ENCODE measurements at regions not wholly inside any gene's neighbourhood (a gene's known extent, or its start where the extent isn't known, plus 50 kb on each side); places are given as distances from the start of the nearest gene placed in this dataset.
"Not testable (repeated sequence)": the region's sequence is repeated elsewhere in the genome, so short reads cannot be mapped to it uniquely, and the experiment has no call there.

DNA sequence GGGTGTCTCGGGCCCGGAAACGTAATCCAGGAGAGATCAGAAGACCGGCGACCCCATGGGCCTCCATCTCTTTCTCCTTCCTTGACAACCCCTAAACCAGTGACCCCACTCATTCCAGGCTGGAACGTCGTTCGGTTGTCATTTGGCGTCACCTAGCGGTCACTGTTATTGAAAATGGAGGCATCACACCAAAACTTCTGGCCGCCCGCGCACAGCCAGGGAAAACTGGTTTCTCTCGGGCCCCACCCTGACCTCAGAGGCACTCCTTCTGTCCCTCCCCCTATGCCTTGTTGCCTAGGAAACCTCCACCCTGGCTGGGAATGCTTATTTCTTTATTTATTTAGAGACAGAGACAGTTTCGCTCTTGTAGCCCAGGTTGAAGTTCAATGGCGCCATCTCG is 2327.3 kb upstream of the TPTE start:
- peak; percentile 74 for ATAC-seq
- DNase-seq (ENCODE audit: low spot score); intact Hi-C loops (cut with DNase I): not testable (repeated sequence)

DNA sequence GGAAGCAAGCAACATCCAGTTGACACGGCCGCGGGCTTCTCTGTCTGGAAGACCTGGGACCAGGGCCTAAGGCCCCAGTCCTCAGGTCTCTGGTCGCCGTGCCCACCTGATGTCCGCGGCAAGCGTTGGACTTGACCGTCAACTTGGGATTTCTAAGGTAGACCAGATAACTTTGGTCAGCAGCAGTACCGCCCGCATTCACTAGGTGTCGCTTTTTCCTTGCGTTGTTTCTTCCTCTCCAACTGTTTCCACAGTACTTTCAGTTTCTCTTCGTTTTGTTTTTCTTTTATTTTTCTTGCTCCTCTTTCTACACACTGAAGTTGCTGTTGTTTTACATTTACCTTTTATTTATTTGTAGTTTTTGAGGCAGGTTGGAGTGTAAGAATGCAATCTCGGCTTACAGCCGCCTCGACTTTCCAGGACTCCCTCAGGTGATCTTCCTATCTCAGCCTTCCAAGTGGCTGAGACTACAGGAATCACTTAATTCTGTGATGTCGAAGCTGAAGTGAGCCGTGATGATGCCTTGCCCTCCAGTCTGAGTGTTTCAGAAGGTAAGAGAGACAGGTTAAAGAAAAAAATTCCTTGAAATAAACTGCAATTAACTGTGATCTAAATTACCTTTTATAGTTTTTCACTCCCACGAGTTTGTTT is 2323.9 kb upstream of the TPTE start:
- ATAC-seq = peak; percentile 74
- intact Hi-C loops (cut with DNase I); DNase-seq (ENCODE audit: low spot score): not testable (repeated sequence)

DNA sequence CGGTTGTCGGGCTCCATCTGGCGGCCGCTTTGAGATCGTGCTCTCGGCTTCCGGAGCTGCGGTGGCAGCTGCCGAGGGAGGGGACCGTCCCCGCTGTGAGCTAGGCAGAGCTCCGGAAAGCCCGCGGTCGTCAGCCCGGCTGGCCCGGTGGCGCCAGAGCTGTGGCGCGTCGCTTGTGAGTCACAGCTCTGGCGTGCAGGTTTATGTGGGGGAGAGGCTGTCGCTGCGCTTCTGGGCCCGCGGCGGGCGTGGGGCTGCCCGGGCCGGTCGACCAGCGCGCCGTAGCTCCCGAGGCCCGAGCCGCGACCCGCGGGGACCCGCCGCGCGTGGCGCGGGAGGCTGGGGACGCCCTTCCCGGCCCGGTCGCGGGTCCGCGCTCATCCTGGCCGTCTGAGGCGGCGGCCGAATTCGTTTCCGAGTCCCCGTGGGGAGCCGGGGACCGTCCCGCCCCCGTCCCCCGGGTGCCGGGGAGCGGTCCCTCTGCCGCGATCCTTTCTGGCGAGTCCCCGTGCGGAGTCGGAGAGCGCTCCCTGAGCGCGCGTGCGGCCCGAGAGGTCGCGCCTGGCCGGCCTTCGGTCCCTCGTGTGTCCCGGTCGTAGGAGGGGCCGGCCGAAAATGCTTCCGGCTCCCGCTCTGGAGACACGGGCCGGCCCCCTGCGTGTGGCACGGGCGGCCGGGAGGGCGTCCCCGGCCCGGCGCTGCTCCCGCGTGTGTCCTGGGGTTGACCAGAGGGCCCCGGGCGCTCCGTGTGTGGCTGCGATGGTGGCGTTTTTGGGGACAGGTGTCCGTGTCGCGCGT is 2316.1 kb upstream of the TPTE start:
- ATAC-seq = peak; percentile 98

DNA sequence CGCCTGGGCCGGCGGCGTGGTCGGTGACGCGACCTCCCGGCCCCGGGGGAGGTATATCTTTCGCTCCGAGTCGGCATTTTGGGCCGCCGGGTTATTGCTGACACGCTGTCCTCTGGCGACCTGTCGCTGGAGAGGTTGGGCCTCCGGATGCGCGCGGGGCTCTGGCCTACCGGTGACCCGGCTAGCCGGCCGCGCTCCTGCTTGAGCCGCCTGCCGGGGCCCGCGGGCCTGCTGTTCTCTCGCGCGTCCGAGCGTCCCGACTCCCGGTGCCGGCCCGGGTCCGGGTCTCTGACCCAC is 2315.5 kb upstream of the TPTE start:
- ATAC-seq; intact Hi-C loops (cut with DNase I); DNase-seq (ENCODE audit: low spot score): not testable (repeated sequence)

More for the DNA sequence above, 2316.1 kb upstream of the TPTE start:
- intact Hi-C loops (cut with DNase I); DNase-seq (ENCODE audit: low spot score): not testable (repeated sequence)

DNA sequence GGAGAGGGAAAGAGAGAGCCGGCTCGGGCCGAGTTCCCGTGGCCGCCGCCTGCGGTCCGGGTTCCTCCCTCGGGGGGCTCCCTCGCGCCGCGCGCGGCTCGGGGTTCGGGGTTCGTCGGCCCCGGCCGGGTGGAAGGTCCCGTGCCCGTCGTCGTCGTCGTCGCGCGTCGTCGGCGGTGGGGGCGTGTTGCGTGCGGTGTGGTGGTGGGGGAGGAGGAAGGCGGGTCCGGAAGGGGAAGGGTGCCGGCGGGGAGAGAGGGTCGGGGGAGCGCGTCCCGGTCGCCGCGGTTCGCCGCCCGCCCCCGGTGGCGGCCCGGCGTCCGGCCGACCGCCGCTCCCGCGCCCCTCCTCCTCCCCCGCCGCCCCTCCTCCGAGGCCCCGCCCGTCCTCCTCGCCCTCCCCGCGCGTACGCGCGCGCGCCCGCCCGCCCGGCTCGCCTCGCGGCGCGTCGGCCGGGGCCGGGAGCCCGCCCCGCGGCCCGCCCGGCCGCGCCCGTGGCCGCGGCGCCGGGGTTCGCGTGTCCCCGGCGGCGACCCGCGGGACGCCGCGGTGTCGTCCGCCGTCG is 2308.3 kb upstream of the TPTE start:
- ATAC-seq; intact Hi-C loops (cut with DNase I): not testable (repeated sequence)
- peak; percentile 72 for DNase-seq (ENCODE audit: low spot score)

DNA sequence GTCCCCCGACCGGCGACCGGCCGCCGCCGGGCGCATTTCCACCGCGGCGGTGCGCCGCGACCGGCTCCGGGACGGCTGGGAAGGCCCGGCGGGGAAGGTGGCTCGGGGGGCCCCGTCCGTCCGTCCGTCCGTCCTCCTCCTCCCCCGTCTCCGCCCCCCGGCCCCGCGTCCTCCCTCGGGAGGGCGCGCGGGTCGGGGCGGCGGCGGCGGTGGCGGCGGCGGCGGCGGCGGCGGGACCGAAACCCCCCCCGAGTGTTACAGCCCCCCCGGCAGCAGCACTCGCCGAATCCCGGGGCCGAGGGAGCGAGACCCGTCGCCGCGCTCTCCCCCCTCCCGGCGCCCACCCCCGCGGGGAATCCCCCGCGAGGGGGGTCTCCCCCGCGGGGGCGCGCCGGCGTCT is 2306.8 kb upstream of the TPTE start:
- ATAC-seq; DNase-seq (ENCODE audit: low spot score); intact Hi-C loops (cut with DNase I): not testable (repeated sequence)

DNA sequence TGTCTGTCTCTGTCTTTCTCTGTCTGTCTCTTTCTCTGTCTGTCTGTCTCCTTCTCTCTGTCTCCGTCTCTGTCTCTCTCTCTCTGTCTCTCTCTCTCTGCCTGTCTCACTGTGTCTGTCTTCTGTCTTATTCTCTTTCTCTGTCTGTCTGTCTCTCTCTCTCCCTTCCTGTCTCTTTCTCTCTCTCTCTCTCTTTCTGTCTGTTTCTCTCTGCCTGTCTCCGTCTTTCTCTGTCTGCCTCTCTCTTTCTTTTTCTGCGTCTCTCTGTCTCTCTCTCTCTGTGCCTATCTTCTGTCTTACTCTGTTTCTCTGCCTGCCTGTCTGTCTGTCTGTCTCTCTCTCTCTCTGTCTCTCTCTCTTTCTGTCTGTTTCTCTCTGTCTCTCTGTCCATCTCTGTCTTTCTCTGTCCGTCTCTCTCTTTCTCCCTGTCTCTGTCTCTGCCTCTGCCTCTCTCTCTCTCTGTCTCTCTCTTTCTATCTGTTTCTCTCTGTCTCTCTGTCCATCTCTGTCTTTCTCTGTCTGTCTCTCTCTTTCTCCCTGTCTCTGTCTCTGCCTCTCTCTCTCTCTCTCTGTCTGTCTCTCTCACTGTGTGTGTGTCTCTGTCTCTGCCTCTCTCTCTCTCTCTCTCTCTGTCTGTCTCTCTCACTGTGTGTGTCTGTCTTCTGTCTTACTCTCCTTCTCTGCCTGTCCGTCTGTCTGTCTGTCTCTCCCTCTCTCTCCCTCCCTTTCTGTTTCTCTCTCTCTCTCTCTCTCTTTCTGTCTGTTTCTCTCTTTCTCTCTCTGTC is 2291.8 kb upstream of the TPTE start:
- DNase-seq (ENCODE audit: low spot score); intact Hi-C loops (cut with DNase I): not testable (repeated sequence)
- ATAC-seq = peak; percentile 57

DNA sequence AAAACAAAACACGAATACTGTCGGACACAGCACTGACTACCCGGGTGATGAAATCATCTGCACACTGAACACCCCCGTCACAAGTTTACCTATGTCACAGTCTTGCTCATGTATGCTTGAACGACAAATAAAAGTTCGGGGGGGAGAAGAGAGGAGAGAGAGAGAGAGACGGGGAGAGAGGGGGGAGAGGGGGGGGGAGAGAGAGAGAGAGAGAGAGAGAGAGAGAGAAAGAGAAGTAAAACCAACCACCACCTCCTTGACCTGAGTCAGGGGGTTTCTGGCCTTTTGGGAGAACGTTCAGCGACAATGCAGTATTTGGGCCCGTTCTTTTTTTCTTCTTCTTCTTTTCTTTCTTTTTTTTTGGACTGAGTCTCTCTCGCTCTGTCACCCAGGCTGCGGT is 2290.1 kb upstream of the TPTE start:
- intact Hi-C loops (cut with DNase I); DNase-seq (ENCODE audit: low spot score); ATAC-seq: not testable (repeated sequence)

DNA sequence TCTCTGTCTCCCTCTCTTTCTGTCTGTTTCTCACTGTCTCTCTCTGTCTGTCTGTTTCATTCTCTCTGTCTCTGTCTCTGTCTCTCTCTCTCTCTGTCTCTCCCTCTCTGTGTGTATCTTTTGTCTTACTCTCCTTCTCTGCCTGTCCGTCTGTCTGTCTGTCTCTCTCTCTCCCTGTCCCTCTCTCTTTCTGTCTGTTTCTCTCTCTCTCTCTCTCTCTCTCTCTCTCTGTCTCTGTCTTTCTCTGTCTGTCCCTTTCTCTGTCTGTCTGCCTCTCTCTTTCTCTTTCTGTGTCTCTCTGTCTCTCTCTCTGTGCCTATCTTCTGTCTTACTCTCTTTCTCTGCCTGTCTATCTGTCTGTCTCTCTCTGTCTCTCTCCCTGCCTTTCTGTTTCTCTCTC is 2288.4 kb upstream of the TPTE start:
- DNase-seq (ENCODE audit: low spot score); ATAC-seq; intact Hi-C loops (cut with DNase I): not testable (repeated sequence)

DNA sequence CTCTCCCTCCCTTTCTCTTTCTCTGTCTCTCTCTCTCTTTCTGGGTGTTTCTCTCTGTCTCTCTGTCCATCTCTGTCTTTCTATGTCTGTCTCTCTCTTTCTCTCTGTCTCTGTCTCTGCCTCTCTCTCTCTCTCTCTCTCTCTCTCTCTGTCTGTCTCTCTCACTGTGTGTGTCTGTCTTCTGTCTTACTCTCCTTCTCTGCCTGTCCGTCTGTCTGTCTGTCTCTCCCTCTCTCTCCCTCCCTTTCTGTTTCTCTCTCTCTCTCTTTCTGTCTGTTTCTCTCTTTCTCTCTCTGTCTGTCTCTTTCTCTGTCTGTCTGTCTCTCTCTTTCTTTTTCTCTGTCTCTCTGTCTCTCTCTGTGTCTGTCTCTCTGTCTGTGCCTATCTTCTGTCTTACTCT is 2287.3 kb upstream of the TPTE start:
- DNase-seq (ENCODE audit: low spot score); ATAC-seq; intact Hi-C loops (cut with DNase I): not testable (repeated sequence)

DNA sequence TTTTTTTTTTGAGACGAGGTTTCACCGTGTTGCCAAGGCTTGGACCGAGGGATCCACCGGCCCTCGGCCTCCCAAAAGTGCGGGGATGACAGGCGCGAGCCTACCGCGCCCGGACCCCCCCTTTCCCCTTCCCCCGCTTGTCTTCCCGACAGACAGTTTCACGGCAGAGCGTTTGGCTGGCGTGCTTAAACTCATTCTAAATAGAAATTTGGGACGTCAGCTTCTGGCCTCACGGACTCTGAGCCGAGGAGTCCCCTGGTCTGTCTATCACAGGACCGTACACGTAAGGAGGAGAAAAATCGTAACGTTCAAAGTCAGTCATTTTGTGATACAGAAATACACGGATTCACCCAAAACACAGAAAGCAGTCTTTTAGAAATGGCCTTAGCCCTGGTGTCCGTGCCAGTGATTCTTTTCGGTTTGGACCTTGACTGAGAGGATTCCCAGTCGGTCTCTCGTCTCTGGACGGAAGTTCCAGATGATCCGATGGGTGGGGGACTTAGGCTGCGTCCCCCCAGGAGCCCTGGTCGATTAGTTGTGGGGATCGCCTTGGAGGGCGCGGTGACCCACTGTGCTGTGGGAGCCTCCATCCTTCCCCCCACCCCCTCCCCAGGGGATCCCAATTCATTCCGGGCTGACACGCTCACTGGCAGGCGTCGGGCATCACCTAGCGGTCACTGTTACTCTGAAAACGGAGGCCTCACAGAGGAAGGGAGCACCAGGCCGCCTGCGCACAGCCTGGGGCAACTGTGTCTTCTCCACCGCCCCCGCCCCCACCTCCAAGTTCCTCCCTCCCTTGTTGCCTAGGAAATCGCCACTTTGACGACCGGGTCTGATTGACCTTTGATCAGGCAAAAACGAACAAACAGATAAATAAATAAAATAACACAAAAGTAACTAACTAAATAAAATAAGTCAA is 2276.4 kb upstream of the TPTE start:
- intact Hi-C loops (cut with DNase I); DNase-seq (ENCODE audit: low spot score): not testable (repeated sequence)
- peak; percentile 82 for ATAC-seq

DNA sequence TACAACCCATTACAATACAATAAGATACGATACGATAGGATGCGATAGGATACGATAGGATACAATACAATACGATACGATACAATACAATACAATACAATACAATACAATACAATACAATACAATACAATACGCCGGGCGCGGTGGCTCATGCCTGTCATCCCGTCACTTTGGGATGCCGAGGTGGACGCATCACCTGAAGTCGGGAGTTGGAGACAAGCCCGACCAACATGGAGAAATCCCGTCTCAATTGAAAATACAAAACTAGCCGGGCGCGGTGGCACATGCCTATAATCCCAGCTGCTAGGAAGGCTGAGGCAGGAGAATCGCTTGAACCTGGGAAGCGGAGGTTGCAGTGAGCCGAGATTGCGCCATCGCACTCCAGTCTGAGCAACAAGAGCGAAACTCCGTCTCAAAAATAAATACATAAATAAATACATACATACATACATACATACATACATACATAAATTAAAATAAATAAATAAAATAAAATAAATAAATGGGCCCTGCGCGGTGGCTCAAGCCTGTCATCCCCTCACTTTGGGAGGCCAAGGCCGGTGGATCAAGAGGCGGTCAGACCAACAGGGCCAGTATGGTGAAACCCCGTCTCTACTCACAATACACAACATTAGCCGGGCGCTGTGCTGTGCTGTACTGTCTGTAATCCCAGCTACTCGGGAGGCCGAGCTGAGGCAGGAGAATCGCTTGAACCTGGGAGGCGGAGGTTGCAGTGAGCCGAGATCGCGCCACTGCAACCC is 2275.6 kb upstream of the TPTE start:
- DNase-seq (ENCODE audit: low spot score); intact Hi-C loops (cut with DNase I): not testable (repeated sequence)
- ATAC-seq = peak; percentile 90

DNA sequence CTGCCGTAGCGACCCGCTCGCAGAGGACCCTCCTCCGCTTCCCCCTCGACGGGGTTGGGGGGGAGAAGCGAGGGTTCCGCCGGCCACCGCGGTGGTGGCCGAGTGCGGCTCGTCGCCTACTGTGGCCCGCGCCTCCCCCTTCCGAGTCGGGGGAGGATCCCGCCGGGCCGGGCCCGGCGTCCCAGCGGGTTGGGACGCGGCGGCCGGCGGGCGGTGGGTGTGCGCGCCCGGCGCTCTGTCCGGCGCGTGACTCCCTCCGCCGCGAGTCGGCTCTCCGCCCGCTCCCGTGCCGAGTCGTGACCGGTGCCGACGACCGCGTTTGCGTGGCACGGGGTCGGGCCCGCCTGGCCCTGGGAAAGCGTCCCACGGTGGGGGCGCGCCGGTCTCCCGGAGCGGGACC is 2269.7 kb upstream of the TPTE start:
- ATAC-seq; intact Hi-C loops (cut with DNase I): not testable (repeated sequence)

DNA sequence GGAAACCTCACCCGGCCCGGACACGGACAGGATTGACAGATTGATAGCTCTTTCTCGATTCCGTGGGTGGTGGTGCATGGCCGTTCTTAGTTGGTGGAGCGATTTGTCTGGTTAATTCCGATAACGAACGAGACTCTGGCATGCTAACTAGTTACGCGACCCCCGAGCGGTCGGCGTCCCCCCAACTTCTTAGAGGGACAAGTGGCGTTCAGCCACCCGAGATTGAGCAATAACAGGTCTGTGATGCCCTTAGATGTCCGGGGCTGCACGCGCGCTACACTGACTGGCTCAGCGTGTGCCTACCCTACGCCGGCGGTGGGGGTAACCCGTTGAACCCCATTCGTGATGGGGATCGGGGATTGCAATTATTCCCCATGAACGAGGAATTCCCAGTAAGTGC is 2266.3 kb upstream of the TPTE start:
- DNase-seq (ENCODE audit: low spot score) = peak; percentile 1
- intact Hi-C loops (cut with DNase I); ATAC-seq: not testable (repeated sequence)

More for the DNA sequence above, 2269.7 kb upstream of the TPTE start:
- not testable (repeated sequence) for DNase-seq (ENCODE audit: low spot score)

DNA sequence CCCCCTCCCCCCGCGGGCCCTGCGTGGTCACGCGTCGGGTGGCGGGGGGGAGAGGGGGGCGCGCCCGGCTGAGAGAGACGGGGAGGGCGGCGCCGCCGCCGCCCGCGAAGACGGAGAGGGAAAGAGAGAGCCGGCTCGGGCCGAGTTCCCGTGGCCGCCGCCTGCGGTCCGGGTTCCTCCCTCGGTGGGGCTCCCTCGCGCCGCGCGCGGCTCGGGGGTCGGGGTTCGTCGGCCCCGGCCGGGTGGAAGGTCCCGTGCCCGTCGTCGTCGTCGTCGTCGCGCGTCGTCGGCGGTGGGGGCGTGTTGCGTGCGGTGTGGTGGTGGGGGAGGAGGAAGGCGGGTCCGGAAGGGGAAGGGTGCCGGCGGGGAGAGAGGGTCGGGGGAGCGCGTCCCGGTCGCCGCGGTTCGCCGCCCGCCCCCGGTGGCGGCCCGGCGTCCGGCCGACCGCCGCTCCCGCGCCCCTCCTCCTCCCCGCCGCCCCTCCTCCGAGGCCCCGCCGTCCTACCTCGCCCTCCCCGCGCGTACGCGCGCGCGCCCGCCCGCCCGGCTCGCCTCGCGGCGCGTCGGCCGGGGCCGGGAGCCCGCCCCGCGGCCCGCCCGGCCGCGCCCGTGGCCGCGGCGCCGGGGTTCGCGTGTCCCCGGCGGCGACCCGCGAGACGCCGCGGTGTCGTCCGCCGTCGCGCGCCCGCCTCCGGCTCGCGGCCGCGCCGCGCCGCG is 2264.1 kb upstream of the TPTE start:
- ATAC-seq; intact Hi-C loops (cut with DNase I): not testable (repeated sequence)
- DNase-seq (ENCODE audit: low spot score) = peak; percentile 32

DNA sequence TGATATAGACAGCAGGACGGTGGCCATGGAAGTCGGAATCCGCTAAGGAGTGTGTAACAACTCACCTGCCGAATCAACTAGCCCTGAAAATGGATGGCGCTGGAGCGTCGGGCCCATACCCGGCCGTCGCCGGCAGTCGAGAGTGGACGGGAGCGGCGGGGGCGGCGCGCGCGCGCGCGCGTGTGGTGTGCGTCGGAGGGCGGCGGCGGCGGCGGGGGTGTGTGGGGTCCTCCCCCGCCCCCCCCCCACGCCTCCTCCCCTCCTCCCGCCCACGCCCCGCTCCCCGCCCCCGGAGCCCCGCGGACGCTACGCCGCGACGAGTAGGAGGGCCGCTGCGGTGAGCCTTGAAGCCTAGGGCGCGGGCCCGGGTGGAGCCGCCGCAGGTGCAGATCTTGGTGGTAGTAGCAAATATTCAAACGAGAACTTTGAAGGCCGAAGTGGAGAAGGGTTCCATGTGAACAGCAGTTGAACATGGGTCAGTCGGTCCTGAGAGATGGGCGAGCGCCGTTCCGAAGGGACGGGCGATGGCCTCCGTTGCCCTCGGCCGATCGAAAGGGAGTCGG is 2261.2 kb upstream of the TPTE start:
- DNase-seq (ENCODE audit: low spot score); ATAC-seq; intact Hi-C loops (cut with DNase I): not testable (repeated sequence)
